HCT116 (cell line): ENCODE measurements at regions not wholly inside any gene's neighbourhood (a gene's known extent, or its start where the extent isn't known, plus 50 kb on each side); places are given as distances from the start of the nearest gene placed in this dataset.

Source experiments
- ELF1 ChIP-seq: IDR thresholded peaks from 2 replicates; pipeline ENCODE4 v1.6.1; 2012; ENCODE audit warnings: low read depth, borderline replicate concordance
- EZH2 ChIP-seq: fragments of 200-600 bp; sonication (generic); IDR thresholded peaks from 2 replicates; pipeline ENCODE4 v1.6.1; 2017; ENCODE audit warnings: antibody characterized with exemption, mixed run types
- EZH2phosphoT487 ChIP-seq: fragments of 200-600 bp; IDR thresholded peaks from 2 replicates; pipeline ENCODE4 v1.6.1; 2018; ENCODE audit warnings: antibody characterized with exemption, borderline replicate concordance
- JUND ChIP-seq: IDR thresholded peaks from 2 replicates; pipeline ENCODE4 v1.6.1; 2012
- POLR2A ChIP-seq: IDR thresholded peaks from 2 replicates; pipeline ENCODE4 v1.7.0; 2011; ENCODE audit warnings: borderline replicate concordance; ENCODE audit not compliant: insufficient read depth, insufficient read length; ENCODE audit errors: extremely low read depth
- POLR2AphosphoS5 ChIP-seq: IDR thresholded peaks from 2 replicates; pipeline ENCODE4 v1.6.1; 2011; ENCODE audit warnings: mild to moderate bottlenecking, low read depth, low read length, moderate library complexity
- SP1 ChIP-seq: IDR thresholded peaks from 2 replicates; pipeline ENCODE4 v1.6.1; 2012; ENCODE audit warnings: low read depth
- YY1 ChIP-seq: IDR thresholded peaks from 2 replicates; pipeline ENCODE4 v1.6.1; 2011; ENCODE audit warnings: low read length, low read depth, moderate library complexity, mild to moderate bottlenecking; ENCODE audit not compliant: insufficient replicate concordance; ENCODE audit errors: extremely low read depth
- TF ChIP-seq, protein P1 (sequence below), 3 experiments: fragments of 200-600 bp in 1 of 3; sonication (generic) in 1 of 3; IDR thresholded peaks in 2 of 3; conservative IDR thresholded peaks in 1 of 3; 2 replicates each; pipeline ENCODE4 v1.5.1; 2012 to 2017; ENCODE audit warnings: low read depth in 2 of 3, low read length in 2 of 3, antibody characterized with exemption in 1 of 3, borderline replicate concordance in 1 of 3, control low read depth in 1 of 3, mild to moderate bottlenecking in 1 of 3, mixed read lengths in 1 of 3, mixed run types in 1 of 3, moderate library complexity in 1 of 3; ENCODE audit not compliant: insufficient read depth in 1 of 3
- TF ChIP-seq, protein P2 (sequence below): IDR thresholded peaks from 2 replicates; pipeline ENCODE4 v1.6.1; 2011; ENCODE audit warnings: mild to moderate bottlenecking, low read length, moderate library complexity; ENCODE audit not compliant: insufficient replicate concordance; ENCODE audit errors: extremely low read depth
- TF ChIP-seq, protein P3 (sequence below): IDR thresholded peaks from 2 replicates; pipeline ENCODE4 v1.6.1; 2012; ENCODE audit warnings: low read depth
- TF ChIP-seq, protein P4 (sequence below): IDR thresholded peaks from 2 replicates; pipeline ENCODE4 v1.6.1; 2012

DNA sequence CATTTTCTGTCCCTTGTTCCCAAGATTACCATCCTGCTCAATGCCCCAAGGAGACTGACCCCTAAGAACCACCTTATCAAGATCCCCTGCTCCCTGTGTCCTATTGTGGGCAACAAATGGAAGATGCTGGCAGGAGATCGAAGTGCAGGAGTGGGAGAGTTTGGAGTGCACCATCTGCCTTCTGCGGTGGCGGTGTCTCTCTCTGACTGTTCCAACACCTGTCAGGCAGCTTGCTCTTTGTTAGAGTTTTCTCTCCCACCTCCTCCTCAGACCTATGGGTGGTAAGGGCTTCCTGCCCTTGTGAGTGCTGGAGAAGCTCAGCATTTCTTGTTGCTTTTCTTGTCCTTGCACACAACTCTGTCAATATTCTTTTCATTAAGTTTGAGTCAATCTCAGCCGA is 64.1 kb upstream of the SPHKAP start:
- TF ChIP-seq EZH2 (no peak), JUND (no peak), YY1 (no peak), POLR2A (no peak), POLR2AphosphoS5 (no peak), SP1 (no peak), ELF1 (no peak), EZH2phosphoT487 (no peak)
- TF ChIP-seq, protein P1, sequence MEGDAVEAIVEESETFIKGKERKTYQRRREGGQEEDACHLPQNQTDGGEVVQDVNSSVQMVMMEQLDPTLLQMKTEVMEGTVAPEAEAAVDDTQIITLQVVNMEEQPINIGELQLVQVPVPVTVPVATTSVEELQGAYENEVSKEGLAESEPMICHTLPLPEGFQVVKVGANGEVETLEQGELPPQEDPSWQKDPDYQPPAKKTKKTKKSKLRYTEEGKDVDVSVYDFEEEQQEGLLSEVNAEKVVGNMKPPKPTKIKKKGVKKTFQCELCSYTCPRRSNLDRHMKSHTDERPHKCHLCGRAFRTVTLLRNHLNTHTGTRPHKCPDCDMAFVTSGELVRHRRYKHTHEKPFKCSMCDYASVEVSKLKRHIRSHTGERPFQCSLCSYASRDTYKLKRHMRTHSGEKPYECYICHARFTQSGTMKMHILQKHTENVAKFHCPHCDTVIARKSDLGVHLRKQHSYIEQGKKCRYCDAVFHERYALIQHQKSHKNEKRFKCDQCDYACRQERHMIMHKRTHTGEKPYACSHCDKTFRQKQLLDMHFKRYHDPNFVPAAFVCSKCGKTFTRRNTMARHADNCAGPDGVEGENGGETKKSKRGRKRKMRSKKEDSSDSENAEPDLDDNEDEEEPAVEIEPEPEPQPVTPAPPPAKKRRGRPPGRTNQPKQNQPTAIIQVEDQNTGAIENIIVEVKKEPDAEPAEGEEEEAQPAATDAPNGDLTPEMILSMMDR (IDR thresholded peaks at IDR 0.05 in 2 of 3, conservative IDR thresholded peaks at IDR 0.05 in 1 of 3; ENCODE audit: borderline replicate concordance in 1 of 3, insufficient read depth in 1 of 3, low read depth in 2 of 3, low read length in 2 of 3), result no peak
- TF ChIP-seq, protein P2, sequence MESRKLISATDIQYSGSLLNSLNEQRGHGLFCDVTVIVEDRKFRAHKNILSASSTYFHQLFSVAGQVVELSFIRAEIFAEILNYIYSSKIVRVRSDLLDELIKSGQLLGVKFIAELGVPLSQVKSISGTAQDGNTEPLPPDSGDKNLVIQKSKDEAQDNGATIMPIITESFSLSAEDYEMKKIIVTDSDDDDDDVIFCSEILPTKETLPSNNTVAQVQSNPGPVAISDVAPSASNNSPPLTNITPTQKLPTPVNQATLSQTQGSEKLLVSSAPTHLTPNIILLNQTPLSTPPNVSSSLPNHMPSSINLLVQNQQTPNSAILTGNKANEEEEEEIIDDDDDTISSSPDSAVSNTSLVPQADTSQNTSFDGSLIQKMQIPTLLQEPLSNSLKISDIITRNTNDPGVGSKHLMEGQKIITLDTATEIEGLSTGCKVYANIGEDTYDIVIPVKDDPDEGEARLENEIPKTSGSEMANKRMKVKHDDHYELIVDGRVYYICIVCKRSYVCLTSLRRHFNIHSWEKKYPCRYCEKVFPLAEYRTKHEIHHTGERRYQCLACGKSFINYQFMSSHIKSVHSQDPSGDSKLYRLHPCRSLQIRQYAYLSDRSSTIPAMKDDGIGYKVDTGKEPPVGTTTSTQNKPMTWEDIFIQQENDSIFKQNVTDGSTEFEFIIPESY, result no peak
- TF ChIP-seq, protein P3, sequence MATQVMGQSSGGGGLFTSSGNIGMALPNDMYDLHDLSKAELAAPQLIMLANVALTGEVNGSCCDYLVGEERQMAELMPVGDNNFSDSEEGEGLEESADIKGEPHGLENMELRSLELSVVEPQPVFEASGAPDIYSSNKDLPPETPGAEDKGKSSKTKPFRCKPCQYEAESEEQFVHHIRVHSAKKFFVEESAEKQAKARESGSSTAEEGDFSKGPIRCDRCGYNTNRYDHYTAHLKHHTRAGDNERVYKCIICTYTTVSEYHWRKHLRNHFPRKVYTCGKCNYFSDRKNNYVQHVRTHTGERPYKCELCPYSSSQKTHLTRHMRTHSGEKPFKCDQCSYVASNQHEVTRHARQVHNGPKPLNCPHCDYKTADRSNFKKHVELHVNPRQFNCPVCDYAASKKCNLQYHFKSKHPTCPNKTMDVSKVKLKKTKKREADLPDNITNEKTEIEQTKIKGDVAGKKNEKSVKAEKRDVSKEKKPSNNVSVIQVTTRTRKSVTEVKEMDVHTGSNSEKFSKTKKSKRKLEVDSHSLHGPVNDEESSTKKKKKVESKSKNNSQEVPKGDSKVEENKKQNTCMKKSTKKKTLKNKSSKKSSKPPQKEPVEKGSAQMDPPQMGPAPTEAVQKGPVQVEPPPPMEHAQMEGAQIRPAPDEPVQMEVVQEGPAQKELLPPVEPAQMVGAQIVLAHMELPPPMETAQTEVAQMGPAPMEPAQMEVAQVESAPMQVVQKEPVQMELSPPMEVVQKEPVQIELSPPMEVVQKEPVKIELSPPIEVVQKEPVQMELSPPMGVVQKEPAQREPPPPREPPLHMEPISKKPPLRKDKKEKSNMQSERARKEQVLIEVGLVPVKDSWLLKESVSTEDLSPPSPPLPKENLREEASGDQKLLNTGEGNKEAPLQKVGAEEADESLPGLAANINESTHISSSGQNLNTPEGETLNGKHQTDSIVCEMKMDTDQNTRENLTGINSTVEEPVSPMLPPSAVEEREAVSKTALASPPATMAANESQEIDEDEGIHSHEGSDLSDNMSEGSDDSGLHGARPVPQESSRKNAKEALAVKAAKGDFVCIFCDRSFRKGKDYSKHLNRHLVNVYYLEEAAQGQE, result no peak
- TF ChIP-seq, protein P4, sequence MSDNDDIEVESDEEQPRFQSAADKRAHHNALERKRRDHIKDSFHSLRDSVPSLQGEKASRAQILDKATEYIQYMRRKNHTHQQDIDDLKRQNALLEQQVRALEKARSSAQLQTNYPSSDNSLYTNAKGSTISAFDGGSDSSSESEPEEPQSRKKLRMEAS, result no peak
